Activated naive CD8-positive, alpha-beta T cell treated with anti-CD3 and anti-CD28 coated beads, Interleukin-2, amount 10 ng/mL, durations not matched to agents 7 days and 5 days (primary cell): ENCODE measurements at regions not wholly inside any gene's neighbourhood (a gene's known extent, or its start where the extent isn't known, plus 50 kb on each side); places are given as distances from the start of the nearest gene placed in this dataset.

Experiments used
- ATAC-seq: fragments of 150-1000 bp; cut with Tn5 transposase; one replicate; pipeline ENCODE4 v1.10.0; 2021; ENCODE audit warnings: low read depth, moderate library complexity
- POLR2A ChIA-PET: fragments of 350-600 bp; sonication (Branson Sonifier 250); formaldehyde crosslinking; loops from one replicate; lab custom pipeline; 2021; ENCODE audit warnings: antibody characterized with exemption; lab: Charles Lee
- DNase-seq: peaks from one replicate; pipeline ENCODE4 v3.0.0; 2021
- H3K27ac Mint-ChIP-seq: one replicate; pipeline ENCODE4 v1.8.0; 2022; ENCODE audit warnings: mild to moderate bottlenecking, mixed read lengths
- H3K27me3 Mint-ChIP-seq: one replicate; pipeline ENCODE4 v1.8.0; 2022; ENCODE audit warnings: mild to moderate bottlenecking, moderate library complexity, mixed read lengths
- H3K36me3 Mint-ChIP-seq: one replicate; pipeline ENCODE4 v1.8.0; 2021; ENCODE audit warnings: mild to moderate bottlenecking, mixed read lengths
- H3K4me1 Mint-ChIP-seq: one replicate; pipeline ENCODE4 v1.8.0; 2021; ENCODE audit warnings: mixed read lengths
- H3K4me3 Mint-ChIP-seq: one replicate; pipeline ENCODE4 v1.8.0; 2022; ENCODE audit warnings: mild to moderate bottlenecking, moderate library complexity, mixed read lengths
- H3K9me3 Mint-ChIP-seq: one replicate; pipeline ENCODE4 v1.8.0; 2021; ENCODE audit warnings: mixed read lengths

GRCh38 chr7:13144673-13145072, 457.2 kb downstream of the ARL4A start:
- DNase-seq (no peak), ATAC-seq (no peak)
- Mint-ChIP-seq H3K27me3 (no peaks in the 10 kb centered on the region), H3K27ac (no peak overlapping the region), H3K4me1 (no peaks in the 10 kb centered on the region), H3K9me3 (no peaks in the 10 kb centered on the region), H3K36me3 (no peaks in the 10 kb centered on the region), H3K4me3 (no peak overlapping the region)
- POLR2A ChIA-PET: no interaction called here

GRCh38 chr7:13148548-13148947, 461.1 kb downstream of the ARL4A start:
- ATAC-seq (no peak), DNase-seq (no peak)
- Mint-ChIP-seq H3K27me3 (no peaks in the 10 kb centered on the region), H3K9me3 (no peaks in the 10 kb centered on the region), H3K4me1 (no peaks in the 10 kb centered on the region), H3K27ac (no peak overlapping the region), H3K36me3 (no peaks in the 10 kb centered on the region), H3K4me3 (no peak overlapping the region)
- POLR2A ChIA-PET: no interaction called here

DNA sequence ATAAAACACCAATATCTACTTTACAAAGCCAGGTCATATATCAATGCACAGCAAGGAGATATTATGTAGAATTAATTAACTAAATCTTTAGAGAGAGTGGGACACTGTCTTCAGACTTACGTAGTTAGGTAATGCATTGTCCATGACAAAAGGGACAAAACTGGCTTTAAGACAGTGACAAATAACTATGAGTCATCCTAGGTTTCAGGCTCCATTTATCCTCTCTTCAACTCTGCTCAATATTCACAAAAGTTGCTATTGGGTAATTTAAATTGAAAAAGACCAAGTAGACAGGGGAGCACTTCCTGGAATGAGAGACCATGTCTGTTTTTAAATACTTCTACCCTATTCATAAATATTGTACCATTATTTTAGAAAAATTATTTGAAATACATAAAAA, 464.5 kb downstream of the ARL4A start:
- Mint-ChIP-seq H3K4me3 (no peak overlapping the region), H3K36me3 (no peaks in the 10 kb centered on the region), H3K9me3 (no peaks in the 10 kb centered on the region), H3K27ac (no peak overlapping the region), H3K27me3 (no peaks in the 10 kb centered on the region), H3K4me1 (no peaks in the 10 kb centered on the region)
- ATAC-seq (no peak), DNase-seq (no peak)
- POLR2A ChIA-PET: no interaction called here

DNA sequence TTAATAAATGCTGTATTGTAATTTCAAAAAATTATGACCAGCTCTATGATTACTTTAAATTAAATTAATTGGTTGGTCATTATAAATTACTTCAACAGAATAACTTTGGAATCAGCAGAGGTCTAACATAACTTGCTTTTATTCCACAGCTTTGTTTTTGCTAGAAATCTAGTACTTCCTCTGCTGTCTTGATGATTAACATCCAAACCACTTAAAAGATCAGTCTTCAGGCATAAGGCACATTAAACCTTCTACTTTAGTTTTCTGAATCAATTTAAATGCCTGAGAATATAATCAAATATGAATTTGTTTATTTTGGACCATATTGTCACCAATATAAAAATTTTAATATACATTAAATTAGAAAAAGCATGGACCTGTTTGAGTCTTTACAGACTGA, 465.3 kb downstream of the ARL4A start:
- Mint-ChIP-seq H3K4me1 (no peaks in the 10 kb centered on the region), H3K36me3 (no peaks in the 10 kb centered on the region), H3K27me3 (no peaks in the 10 kb centered on the region), H3K4me3 (no peak overlapping the region), H3K9me3 (no peaks in the 10 kb centered on the region), H3K27ac (no peak overlapping the region)
- POLR2A ChIA-PET: no interaction called here
- DNase-seq (no peak), ATAC-seq (no peak)

GRCh38 chr7:13153266-13153665, 465.8 kb downstream of the ARL4A start:
- Mint-ChIP-seq H3K36me3 (no peaks in the 10 kb centered on the region), H3K27ac (no peak overlapping the region), H3K9me3 (no peaks in the 10 kb centered on the region), H3K4me3 (no peak overlapping the region), H3K27me3 (no peaks in the 10 kb centered on the region), H3K4me1 (no peaks in the 10 kb centered on the region)
- DNase-seq (no peak), ATAC-seq (no peak)
- POLR2A ChIA-PET: no interaction called here

DNA sequence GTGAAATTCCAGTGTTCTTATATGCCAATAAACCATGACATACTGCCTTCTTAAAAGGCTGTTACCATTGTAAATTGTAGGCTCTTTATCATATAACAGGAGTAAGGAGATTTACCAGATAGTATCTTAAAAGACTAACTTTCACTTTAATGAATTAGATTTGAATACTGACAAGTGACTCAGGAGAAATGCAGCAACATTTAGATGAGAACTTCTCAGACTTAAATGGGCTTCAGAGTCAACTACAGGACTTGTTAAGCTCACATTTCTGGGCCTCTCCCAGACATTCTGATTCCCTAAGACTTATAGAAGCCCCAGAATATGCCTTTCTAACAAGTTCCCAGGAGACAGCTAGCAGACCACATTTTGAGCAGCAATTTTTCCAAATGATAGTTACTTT, 466.3 kb downstream of the ARL4A start:
- Mint-ChIP-seq H3K27me3 (no peaks in the 10 kb centered on the region), H3K9me3 (no peaks in the 10 kb centered on the region), H3K36me3 (no peaks in the 10 kb centered on the region), H3K4me3 (no peak overlapping the region), H3K27ac (no peak overlapping the region), H3K4me1 (no peaks in the 10 kb centered on the region)
- ATAC-seq (no peak), DNase-seq (no peak)
- POLR2A ChIA-PET: no interaction called here

DNA sequence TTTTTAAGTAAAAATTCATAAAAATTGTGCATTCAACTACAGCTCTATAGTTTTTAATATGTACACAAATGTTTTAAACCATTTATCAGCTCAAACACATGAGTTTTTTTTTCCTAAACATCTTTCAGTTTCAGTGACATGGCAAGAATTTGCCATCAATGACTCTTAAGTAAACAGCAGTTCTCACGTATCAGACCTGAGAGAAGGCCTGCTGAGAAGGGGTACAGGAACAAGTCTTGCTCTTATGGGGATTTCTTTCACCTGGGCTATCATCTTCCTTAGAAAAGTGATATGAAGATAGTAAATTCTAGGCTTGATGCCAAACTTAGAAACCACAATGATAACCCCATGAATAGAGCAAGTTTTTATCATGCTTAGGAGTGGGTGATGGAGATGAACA, 467.8 kb downstream of the ARL4A start:
- no peaks in the 10 kb centered on the region for H3K36me3 Mint-ChIP-seq
- H3K27ac Mint-ChIP-seq: no peak overlapping the region
- DNase-seq: no peak
- no peaks in the 10 kb centered on the region for H3K9me3 Mint-ChIP-seq
- ATAC-seq: no peak
- no peaks in the 10 kb centered on the region for H3K27me3 Mint-ChIP-seq
- H3K4me3 Mint-ChIP-seq: no peak overlapping the region
- POLR2A ChIA-PET: no interaction called here
- no peaks in the 10 kb centered on the region for H3K4me1 Mint-ChIP-seq

GRCh38 chr7:13159003-13159402, 471.6 kb downstream of the ARL4A start:
- H3K27me3 Mint-ChIP-seq: no peaks in the 10 kb centered on the region
- no peak for DNase-seq
- no peaks in the 10 kb centered on the region for H3K4me1 Mint-ChIP-seq
- H3K27ac Mint-ChIP-seq: no peak overlapping the region
- POLR2A ChIA-PET: no interaction called here
- H3K36me3 Mint-ChIP-seq: no peaks in the 10 kb centered on the region
- no peak overlapping the region for H3K4me3 Mint-ChIP-seq
- no peak for ATAC-seq
- H3K9me3 Mint-ChIP-seq: no peaks in the 10 kb centered on the region

- no peaks in the 10 kb centered on the region for H3K9me3 Mint-ChIP-seq
- H3K27me3 Mint-ChIP-seq: peaks cover 2% of the 10 kb centered on the region
- no peaks in the 10 kb centered on the region for H3K36me3 Mint-ChIP-seq
- POLR2A ChIA-PET: no interaction called here
- no peak overlapping the region for H3K4me3 Mint-ChIP-seq
- ATAC-seq (no peak), DNase-seq (no peak)
- no peak overlapping the region for H3K27ac Mint-ChIP-seq
- H3K4me1 Mint-ChIP-seq: no peaks in the 10 kb centered on the region
These were observed 472.2 kb downstream of the ARL4A start for GRCh38 chr7:13159467-13160184.

- Mint-ChIP-seq H3K4me1 (no peaks in the 10 kb centered on the region), H3K9me3 (no peaks in the 10 kb centered on the region), H3K36me3 (no peaks in the 10 kb centered on the region), H3K27me3 (peaks cover 4% of the 10 kb centered on the region), H3K4me3 (no peak overlapping the region), H3K27ac (no peak overlapping the region)
- POLR2A ChIA-PET: no interaction called here
- no peak for ATAC-seq
- DNase-seq: no peak
These were observed 473.7 kb downstream of the ARL4A start for GRCh38 chr7:13161125-13161524.

GRCh38 chr7:13165854-13166253, 478.4 kb downstream of the ARL4A start:
- no peaks in the 10 kb centered on the region for H3K4me1 Mint-ChIP-seq
- POLR2A ChIA-PET: no interaction called here
- no peak overlapping the region for H3K4me3 Mint-ChIP-seq
- H3K36me3 Mint-ChIP-seq: no peaks in the 10 kb centered on the region
- H3K27ac Mint-ChIP-seq: no peak overlapping the region
- peaks cover 6% of the 10 kb centered on the region for H3K27me3 Mint-ChIP-seq
- no peak for ATAC-seq
- DNase-seq: no peak
- H3K9me3 Mint-ChIP-seq: no peaks in the 10 kb centered on the region

- Mint-ChIP-seq H3K27me3 (peaks cover 6% of the 10 kb centered on the region), H3K36me3 (no peaks in the 10 kb centered on the region)
- POLR2A ChIA-PET: no interaction called here
These were observed 479.4 kb downstream of the ARL4A start for GRCh38 chr7:13166801-13167200.

DNA sequence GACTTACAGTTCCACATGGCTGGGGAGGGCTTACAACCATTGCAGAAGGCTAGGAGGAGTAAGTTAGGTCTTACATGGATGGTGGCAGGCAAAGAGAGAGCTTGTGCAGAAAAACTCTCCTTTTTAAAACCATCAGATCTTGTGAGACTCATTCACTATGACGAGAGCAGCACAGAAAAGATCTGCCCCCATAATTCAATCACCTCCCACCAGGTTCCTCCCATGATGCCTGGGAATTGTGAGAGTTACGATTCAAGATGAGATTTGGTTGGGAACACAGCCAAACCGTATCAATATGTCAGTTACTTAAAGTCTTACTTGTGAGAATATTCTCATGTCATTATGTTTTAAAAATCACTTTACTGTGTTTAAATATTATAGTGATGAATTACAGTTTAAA, 481.9 kb downstream of the ARL4A start:
- H3K9me3 Mint-ChIP-seq: no peaks in the 10 kb centered on the region
- POLR2A ChIA-PET: no interaction called here
- H3K27me3 Mint-ChIP-seq: peaks cover 4% of the 10 kb centered on the region
- ATAC-seq (no peak), DNase-seq (no peak)
- no peak overlapping the region for H3K4me3 Mint-ChIP-seq
- H3K36me3 Mint-ChIP-seq: no peaks in the 10 kb centered on the region
- no peaks in the 10 kb centered on the region for H3K4me1 Mint-ChIP-seq
- H3K27ac Mint-ChIP-seq: no peak overlapping the region

More at GRCh38 chr7:13166801-13167200, 479.4 kb downstream of the ARL4A start:
- no peaks in the 10 kb centered on the region for H3K9me3 Mint-ChIP-seq
- no peak overlapping the region for H3K4me3 Mint-ChIP-seq
- DNase-seq (no peak), ATAC-seq (no peak)
- H3K4me1 Mint-ChIP-seq: no peaks in the 10 kb centered on the region
- H3K27ac Mint-ChIP-seq: no peak overlapping the region

DNA sequence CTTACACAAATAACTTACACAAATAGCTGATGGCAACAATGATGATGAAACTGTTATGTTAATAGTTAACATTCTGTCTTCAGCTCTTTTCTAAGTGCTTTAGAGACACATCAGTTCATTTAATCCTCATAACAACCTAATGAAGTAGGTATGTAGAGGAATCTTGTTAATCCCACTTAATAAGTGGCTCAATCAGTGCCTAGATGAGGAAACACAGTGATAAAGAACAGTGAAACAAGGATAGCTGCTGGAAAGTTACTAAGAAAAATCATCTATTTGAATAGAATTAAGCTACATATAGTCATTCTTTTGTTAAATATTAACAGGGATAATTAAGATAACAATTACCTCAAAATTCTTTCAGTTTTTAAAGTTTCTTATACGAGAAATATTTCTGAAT, 487.6 kb downstream of the ARL4A start:
- Mint-ChIP-seq H3K9me3 (no peaks in the 10 kb centered on the region), H3K27ac (no peak overlapping the region), H3K4me3 (no peak overlapping the region), H3K27me3 (peaks cover 2% of the 10 kb centered on the region), H3K4me1 (no peaks in the 10 kb centered on the region), H3K36me3 (no peaks in the 10 kb centered on the region)
- POLR2A ChIA-PET: no interaction called here
- DNase-seq (no peak), ATAC-seq (no peak)
